Ureter (tissue), 1 donor: ENCODE measurements at regions not wholly inside any gene's neighbourhood (a gene's known extent, or its start where the extent isn't known, plus 50 kb on each side); places are given as distances from the start of the nearest gene placed in this dataset.

Source experiments
- DNase-seq: peaks from one replicate; pipeline ENCODE4 v3.0.0-alpha.2; 2020; ENCODE audit warnings: low spot score
- donor health status: DM: yes; HTN: yes; CAD: no.

- DNase-seq, result no peak
Measured at GRCh38 chr22:22802339-22802970, 85.2 kb upstream of the IGLL5 start.

- DNase-seq, result no peak
Measured at GRCh38 chr22:22803285-22803853, 84.2 kb upstream of the IGLL5 start.

DNA sequence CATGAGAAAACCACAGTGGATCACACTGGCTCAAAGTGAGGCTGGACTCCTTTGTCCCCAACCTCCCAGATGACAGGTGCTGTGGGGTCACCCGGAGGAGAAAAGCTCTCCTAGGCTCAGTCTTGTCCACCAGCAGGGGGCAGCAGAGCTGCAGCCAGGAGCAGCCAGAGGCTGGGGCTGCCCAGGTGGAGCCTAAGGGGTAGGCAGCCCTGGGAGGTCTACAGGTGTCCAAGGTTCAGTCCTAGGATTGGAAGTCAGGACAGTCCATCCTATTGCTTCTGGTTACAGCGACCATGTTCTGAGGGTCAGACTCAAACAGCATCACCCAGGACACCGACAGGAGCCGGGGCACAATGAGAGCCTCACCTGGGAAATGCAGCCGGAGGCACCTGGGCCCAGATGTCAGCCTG is 77.6 kb upstream of the IGLL5 start:
- no peak for DNase-seq

DNA sequence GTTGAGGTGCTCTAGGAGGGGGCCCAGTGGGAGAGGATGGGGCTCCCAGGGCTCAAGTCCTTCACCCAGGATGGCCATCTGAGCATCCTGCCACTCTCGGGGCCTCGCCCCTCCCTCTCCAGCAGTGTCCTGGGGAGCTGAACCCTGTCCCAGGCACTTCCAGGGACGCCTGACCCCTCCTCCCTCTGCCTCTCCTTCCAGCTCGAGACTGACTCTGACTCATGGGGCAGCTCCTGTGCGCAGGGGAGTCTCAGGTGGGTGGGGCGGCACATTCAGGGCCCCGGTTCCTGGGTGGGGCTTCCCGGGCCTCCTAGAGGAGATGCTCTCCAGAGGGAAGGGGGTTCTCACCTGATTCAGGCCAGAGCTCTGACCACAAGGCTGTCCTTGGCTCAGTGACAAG is 77.1 kb upstream of the IGLL5 start:
- DNase-seq, result no peak

GRCh38 chr22:22811016-22812009 is 76.3 kb upstream of the IGLL5 start:
- no peak for DNase-seq

GRCh38 chr22:22812031-22812905 is 75.3 kb upstream of the IGLL5 start:
- no peak for DNase-seq

DNA sequence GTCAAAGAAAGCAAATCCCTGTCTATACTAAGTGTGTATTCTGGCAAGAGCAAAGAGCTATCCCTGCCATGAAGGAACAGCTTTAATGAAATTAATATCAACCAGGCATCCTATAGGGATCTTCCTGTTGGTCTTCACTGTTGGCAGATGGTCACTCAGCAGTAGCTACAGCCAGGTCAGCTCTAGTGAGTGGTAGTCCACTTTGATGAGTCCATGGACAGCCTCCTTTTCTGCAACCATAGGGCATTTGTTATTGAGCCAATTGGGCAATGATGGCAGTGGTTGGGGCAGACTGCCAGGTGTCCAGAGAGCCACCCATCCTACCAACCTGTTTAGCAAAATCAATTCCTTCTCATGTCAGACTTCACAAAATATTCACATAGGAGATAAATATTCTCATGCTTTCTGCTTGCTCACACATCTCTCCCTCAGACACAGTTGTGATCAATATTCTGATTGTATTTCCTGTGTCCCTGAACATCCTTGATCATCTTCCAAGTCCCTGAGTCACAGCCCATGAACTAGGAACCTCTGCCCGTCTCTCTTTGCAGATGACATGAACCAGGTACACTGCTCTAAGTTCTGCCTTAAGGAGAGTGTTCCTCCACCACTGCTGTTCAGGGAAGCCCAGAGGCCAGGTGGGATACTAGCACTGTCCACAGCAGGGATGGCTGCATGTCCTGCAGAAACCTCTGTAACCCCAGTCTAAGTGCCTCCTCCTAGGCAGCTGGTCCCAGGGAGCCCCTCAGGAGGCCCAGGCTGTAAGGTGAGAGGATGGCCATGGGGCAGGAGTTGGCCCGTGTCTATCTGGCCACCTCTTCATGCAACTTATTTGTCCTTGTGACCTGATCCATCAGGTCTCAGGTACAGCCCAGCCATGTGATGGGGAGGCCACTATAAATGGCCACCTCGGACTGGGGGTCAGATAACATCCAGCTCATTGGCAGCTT is 74.2 kb upstream of the IGLL5 start:
- no peak for DNase-seq

GRCh38 chr22:22814666-22815396 is 72.8 kb upstream of the IGLL5 start:
- DNase-seq, result no peak

DNA sequence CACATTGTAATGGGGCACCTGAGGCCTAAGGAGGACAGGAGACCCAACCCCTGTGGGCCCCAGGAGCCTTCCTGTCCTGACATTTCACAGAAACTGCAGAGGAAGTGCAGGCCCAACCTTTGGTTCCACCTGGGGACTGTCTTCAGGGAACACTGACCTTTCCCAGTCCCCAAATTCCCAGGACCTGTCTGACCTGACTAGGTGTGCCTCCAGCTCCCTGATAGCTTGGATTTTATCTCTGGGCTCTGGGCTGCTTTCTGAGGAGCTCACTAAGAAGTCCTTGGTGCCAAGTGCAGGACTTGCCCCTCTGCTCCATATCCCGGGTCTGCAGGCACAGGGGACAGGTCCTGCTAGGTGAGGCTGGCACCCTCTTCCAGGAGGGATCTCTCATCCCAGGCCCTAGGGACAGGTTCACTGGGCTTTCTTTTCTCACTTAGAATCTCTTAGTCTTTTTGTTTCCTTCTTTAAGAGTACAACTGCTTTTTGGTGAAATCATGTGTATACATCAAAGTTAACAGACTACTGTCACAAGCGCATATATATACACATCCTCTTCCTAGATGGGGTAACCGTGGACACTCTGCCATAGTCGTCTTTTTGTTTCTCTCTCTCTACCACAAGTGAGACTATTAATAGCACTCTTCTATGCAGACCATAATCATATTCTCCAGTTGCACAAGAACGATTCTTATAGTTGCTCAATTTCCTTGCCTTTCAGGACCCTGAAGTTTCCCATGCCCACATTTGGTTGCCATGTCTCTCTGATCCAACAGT is 72.0 kb upstream of the IGLL5 start:
- DNase-seq, result no peak

DNA sequence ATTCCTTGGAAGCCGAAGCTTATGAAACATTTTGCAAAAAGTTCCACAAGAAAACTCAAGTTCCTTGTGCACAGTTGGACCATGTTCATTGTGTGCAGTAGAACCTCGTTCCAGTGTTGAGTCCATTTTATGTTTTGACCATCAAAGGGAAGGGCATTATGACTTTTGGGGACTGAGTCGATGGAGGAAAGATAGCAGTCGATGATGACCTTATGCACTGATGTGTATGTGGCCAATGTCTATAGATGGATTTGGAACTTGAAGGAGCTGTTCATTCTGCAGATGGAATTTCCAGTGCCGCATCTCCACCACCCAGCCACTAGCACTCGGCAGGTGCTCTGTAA is 71.5 kb upstream of the IGLL5 start:
- DNase-seq, result no peak

DNA sequence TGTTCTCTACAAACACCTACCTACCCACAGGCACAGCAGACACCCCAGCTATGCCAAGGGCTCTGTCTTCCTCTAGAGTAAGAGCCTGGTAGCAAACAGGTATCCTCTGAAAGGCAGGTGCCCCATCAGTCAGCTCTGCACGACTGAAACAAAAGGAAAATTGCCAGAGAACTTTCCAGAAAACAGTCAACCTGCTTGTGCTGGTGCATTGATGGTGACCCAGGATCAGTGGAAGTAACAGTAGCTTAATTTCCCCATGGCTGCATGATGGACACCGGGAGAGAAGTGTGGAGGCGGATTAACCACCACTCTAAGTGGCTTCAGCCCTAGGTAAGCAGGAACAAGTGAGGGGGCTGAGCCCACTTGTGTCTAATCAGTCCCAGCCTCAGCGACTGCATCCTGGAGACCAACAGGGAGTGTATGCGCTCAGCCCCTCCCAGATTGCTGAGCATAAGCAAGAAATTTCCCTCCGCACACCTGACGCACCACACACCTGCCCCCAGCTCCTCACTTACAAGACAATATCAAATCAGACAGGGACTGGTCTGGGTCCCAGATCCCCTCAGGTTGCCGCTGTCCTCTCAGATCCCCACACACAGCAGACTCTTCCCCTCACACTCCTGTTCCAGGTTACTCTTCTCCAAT is 70.7 kb upstream of the IGLL5 start:
- no peak for DNase-seq

DNA sequence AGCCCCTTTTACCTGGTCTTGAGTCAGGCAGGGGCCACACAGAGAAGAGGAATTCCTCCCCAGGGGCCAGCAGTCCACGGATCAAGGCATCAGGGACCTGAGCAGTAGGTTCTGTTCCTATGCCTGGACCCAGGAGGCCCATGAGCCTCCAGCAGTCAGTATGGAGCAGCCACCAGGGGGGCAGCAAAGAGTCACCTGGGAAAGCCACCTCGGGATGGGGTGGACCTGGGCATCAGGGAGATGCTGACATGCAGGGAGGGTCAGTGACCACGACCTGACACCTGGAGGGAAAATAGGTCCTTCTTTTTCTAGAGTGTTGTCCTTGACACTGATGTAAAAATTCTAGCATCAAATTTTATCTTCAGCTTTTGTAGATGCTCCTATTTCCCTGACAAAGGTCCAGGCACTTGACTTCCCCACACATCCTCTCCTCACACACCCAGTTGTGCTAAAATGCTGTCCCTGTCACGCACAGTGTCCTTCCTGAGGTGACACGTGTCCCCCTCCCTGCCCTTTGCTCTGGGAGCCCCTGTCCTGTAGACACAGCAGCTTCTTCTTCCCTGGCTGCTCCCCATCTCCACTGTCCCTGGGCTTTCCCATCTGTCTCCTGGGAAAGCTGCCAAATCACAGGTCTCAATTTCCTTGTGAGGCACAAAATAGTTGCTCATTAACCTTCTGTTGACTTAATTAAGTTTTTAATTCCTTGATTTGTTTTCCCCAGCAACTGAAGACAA is 70.0 kb upstream of the IGLL5 start:
- no peak for DNase-seq

GRCh38 chr22:22818202-22818538 is 69.4 kb upstream of the IGLL5 start:
- DNase-seq, result no peak

DNA sequence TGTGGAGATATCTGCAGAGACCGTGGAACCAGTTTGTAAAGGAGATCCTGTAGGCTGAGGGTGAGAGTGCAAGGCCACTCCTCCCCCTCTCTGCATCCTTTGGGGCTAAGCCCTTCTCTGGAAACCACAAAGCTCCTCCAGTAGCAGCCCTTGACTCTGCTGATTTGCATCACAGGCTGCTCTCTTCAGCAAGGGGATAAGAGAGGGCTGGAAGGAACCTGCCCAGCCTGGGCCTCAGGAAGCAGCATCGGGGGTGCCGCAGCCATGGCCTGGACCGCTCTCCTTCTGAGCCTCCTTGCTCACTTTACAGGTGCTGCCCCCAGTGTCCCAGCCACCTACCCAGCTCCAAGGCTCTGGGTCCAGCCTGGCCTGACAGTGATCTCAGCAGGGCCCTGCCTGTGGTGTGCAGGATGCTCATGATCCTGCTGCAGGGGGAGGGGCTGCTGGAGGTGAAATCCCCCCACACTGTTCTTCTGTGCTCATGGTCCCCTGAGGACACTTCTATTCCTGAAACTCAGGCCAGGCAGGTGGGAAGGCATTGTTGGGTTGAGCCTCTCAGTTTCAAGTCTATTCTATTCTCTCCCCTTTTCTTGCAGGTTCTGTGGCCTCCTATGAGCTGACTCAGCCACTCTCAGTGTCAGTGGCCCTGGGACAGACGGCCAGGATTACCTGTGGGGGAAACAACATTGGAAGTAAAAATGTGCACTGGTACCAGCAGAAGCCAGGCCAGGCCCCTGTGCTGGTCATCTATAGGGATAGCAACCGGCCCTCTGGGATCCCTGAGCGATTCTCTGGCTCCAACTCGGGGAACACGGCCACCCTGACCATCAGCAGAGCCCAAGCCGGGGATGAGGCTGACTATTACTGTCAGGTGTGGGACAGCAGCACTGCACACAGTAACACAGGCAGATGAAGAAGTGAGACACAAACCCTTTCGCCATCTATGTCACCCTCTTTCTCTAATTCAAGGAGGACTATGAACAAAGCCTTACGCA is 68.5 kb upstream of the IGLL5 start:
- no peak for DNase-seq

- no peak for DNase-seq
Measured at GRCh38 chr22:22820076-22820475, 67.5 kb upstream of the IGLL5 start.

GRCh38 chr22:22820626-22821025 is 67.0 kb upstream of the IGLL5 start:
- no peak for DNase-seq

DNA sequence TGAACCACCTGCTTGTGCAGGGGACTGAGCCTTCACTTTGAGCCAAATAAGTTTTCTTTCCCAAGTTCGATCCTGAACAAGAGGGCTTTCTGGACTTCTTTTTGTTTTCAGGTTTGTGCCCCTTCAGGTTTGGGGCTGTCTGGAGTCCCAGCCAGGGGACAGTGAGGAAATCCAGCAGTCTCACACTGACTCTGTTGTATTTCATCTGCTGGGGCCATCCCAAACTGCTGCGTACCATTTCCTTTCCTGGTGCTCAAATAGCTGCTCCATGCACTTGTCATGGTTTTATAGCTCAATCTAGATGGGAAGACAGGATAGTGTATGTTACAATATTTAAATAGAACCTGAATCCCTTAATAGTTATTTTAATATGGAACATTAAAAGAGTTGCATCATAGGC is 66.3 kb upstream of the IGLL5 start:
- no peak for DNase-seq
